Cardiac fibroblast (primary cell): ENCODE measurements at regions not wholly inside any gene's neighbourhood (a gene's known extent, or its start where the extent isn't known, plus 50 kb on each side); places are given as distances from the start of the nearest gene placed in this dataset.
A peak's percentile ranks its signal among the peaks of the same experiment; 100 is the strongest.

Source experiments
- DNase-seq, 2 donors: peaks; one replicate each; pipeline versions ENCODE4 v3.0.0 to v3.0.0-alpha.2; 2010; ENCODE audit warnings: low read depth in 2 of 2
- H3K4me3 ChIP-seq, 2 donors: replicated peaks in 1 of 2; 1 replicate in 1 of 2; 2 replicates in 1 of 2; pipeline ENCODE4 v1.5.1; 2011; ENCODE audit warnings: low read depth in 2 of 2, low read length in 2 of 2, mild to moderate bottlenecking in 2 of 2, moderate library complexity in 1 of 2
- TF ChIP-seq, protein P1 (sequence below): IDR thresholded peaks from one replicate; pipeline ENCODE4 v1.5.1; 2011; ENCODE audit warnings: low read depth, mild to moderate bottlenecking, low read length, inconsistent platforms

DNA sequence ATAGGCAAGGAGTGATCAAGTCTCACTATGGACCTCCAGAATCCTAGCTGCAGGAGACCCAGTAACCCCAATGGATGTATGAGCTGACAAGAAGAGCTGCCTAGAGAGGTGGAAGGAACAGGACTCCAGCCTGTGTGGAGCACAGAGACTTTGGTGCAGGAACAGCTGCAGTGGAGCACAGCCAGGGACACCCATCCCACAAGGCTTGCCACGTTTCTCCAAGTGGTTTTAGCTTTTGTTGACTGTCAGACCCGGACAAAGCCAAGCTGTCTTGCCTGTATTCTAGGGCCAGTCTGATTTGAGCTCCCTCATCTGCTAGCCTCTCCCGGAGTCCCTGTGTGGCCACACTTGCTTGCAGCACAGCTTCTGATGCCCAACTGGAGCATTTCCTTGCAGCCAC is 224.7 kb downstream of the CHRM2 start:
- TF ChIP-seq, protein P1, sequence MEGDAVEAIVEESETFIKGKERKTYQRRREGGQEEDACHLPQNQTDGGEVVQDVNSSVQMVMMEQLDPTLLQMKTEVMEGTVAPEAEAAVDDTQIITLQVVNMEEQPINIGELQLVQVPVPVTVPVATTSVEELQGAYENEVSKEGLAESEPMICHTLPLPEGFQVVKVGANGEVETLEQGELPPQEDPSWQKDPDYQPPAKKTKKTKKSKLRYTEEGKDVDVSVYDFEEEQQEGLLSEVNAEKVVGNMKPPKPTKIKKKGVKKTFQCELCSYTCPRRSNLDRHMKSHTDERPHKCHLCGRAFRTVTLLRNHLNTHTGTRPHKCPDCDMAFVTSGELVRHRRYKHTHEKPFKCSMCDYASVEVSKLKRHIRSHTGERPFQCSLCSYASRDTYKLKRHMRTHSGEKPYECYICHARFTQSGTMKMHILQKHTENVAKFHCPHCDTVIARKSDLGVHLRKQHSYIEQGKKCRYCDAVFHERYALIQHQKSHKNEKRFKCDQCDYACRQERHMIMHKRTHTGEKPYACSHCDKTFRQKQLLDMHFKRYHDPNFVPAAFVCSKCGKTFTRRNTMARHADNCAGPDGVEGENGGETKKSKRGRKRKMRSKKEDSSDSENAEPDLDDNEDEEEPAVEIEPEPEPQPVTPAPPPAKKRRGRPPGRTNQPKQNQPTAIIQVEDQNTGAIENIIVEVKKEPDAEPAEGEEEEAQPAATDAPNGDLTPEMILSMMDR = no peak
- no peak for DNase-seq
- no peak overlapping the region for H3K4me3 ChIP-seq

DNA sequence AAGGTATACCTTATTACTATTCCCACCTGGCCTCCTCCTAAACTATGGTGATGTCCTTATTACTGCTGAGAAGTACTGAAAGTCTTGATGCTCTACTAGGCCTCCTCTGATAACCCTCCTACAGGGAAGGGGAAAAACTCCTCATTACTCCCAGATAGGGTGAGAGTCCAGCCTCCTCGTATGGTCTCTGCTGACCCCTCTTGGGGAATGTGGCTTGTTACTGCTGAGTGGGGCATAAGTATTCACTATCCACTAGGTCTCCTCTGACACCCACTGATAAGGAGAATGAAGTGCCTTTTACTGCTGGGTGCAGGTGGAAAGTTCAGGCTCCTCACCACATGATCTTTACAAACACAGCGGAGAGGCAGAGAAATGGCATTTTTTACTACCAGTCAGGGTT is 222.9 kb downstream of the CHRM2 start:
- peak; percentile 24 to 42 for DNase-seq
- TF ChIP-seq, protein P1 = peak; percentile 10
- H3K4me3 ChIP-seq = no peak overlapping the region

GRCh38 chr7:137086896-137087295 is 218.4 kb downstream of the CHRM2 start:
- DNase-seq = no peak
- no peak overlapping the region for H3K4me3 ChIP-seq
- TF ChIP-seq, protein P1 = no peak

DNA sequence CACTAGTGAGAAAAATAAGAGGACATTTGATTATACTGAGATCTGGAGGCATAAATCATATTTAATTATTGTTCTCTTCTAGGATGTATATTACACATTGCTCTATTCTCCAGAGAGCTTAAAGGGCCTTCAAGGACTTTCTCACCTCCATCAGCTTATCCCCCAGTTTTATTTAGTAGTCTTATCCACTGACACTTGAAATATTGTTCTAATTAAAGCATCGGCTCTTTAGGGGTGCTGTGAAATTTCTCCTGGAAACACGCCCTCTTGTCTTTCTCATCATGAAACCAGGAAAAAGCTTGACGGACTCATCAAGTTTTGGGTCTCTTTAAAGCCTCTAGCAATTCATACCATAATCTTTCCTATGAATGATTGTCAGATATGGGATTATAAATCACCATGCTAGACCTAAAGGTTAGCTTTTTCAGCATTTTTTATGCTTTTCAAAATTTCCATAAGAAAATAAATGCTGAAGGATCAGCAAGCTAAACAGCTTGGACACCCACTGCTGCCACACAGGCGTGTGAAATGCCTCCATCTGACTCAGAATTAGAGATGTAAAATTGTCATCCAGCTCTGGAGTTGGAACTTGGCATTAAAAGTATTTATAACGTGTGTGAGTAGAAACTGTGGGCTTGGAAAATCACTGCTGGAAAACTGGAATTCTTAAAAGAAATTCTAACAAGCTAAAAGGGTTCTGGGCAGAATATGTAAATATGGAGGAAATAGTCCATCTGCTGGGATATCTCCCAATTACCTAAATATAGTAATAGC is 216.3 kb downstream of the CHRM2 start:
- no peak overlapping the region for H3K4me3 ChIP-seq
- DNase-seq = peak in 1 of 2 donors; percentile 10
- TF ChIP-seq, protein P1 = no peak

- H3K4me3 ChIP-seq = no peak overlapping the region
- DNase-seq = no peak
- TF ChIP-seq, protein P1 = no peak
These were observed 213.9 kb downstream of the CHRM2 start for GRCh38 chr7:137082391-137082790.

DNA sequence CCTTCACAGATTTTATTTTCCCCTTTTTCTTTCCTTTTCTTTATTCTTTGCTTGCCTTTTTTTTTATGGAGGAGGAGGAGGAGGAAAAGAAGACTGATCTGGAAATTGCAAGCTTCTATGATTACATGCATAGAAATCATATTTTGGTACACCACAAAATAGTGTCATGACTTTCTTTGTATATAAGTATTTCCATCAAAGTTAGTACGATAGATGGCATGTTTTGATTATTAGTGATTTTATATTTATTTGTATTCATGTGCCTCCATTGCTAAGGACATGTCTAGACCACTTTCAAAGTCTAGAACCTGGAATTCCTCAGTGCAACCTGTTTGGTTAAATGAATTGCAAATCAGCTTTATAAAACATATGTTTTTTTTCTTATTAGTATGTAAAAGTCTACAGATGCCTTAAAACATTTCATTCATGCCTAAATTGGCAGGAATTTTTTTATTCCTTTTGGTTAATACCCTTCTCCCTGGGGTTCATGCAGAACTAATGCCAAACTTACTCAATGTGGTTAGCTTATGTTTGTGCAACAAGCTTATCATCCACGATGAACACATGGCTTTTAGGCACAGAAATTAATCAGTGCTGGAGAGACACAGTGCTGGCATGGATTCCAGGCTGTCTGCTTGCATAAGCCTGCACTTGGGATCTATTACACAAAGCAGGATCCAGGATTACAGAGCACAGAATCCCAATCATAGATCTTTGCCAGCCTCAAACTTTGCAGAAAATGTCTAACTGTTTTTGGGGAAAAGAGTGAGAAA is 213.1 kb downstream of the CHRM2 start:
- DNase-seq = peak; percentile 76 to 97
- TF ChIP-seq, protein P1 = no peak
- no peak overlapping the region for H3K4me3 ChIP-seq
